ENCODE measurements at regions not wholly inside any gene's neighbourhood (a gene's known extent, or its start where the extent isn't known, plus 50 kb on each side); places are given as distances from the start of the nearest gene placed in this dataset.

DNA sequence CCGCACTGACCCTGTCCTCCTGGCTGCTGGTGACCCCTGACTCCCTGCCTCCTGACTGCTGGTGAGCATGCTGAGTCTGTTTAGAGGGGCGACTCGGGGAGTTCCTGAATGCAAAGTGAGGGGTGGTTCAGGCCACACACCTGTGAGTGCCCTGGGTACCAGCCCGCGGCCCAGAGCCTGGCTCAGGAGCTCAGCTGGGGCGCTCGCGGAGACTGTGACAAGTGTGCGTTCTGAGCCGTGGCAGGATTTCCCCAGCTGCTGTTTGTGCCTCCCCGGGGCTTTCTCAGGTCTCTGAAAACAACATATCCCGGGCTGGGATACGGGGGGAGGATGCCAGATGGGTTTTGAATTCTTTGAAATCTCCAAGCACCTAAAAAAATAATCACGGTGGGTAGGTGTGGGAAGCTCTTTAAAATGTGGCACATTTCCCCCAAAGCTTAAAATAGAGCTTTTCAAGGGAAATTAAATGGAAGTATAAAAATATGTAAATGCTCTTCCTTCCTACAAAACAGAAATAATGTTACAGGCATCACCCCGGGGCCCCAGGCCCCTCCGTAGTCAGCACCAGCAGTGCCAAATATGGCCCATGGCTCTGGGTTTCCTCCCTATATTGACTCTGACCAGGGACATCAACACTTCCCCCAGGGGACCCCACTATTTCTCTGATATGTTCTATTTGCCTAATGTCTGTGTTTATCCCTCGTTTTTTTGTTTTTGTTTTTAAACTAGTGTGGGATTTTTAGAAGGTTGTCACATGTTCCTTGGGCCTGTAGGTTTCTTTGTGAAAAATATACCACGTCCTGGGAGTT, 49.9 kb upstream of the TAGAP start:
- no peak overlapping the region for H3K4me3 ChIP-seq (ENCODE audit: low read depth, low read length)
- DNase-seq (ENCODE audit: low read depth, low spot score), result no peak
- TF ChIP-seq, protein P1, sequence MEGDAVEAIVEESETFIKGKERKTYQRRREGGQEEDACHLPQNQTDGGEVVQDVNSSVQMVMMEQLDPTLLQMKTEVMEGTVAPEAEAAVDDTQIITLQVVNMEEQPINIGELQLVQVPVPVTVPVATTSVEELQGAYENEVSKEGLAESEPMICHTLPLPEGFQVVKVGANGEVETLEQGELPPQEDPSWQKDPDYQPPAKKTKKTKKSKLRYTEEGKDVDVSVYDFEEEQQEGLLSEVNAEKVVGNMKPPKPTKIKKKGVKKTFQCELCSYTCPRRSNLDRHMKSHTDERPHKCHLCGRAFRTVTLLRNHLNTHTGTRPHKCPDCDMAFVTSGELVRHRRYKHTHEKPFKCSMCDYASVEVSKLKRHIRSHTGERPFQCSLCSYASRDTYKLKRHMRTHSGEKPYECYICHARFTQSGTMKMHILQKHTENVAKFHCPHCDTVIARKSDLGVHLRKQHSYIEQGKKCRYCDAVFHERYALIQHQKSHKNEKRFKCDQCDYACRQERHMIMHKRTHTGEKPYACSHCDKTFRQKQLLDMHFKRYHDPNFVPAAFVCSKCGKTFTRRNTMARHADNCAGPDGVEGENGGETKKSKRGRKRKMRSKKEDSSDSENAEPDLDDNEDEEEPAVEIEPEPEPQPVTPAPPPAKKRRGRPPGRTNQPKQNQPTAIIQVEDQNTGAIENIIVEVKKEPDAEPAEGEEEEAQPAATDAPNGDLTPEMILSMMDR (IDR thresholded peaks at IDR 0.05; ENCODE audit: low read depth, low read length), result no peak
- in situ Hi-C loops (cut with HindIII; ENCODE audit: low sequenced_read_pairs), result no loop called here

Measured in astrocyte of the spinal cord (primary cell).